Activated T-helper 1 cell treated with anti-CD3 and anti-CD28 coated beads, Interleukin-12 subunit alpha, Interleukin-12 subunit beta, Interleukin-2, Interleukin-4 antibody, amounts not matched to agents 30 ng/mL and 10 ng/mL and 1 ng/mL, durations not matched to agents 14 hours and 24 hours and 36 hours (primary cell): ENCODE measurements at regions not wholly inside any gene's neighbourhood (a gene's known extent, or its start where the extent isn't known, plus 50 kb on each side); places are given as distances from the start of the nearest gene placed in this dataset.
"Not testable (repeated sequence)": the region's sequence is repeated elsewhere in the genome, so short reads cannot be mapped to it uniquely, and the experiment has no call there.

Experiments used
- DNase-seq: peaks from one replicate; pipeline ENCODE4 v3.0.0; 2021; ENCODE audit warnings: low spot score
- H3K27ac Mint-ChIP-seq: one replicate; pipeline ENCODE4 v1.8.0; 2021; ENCODE audit warnings: mild to moderate bottlenecking, mixed read lengths
- H3K27me3 Mint-ChIP-seq: one replicate; pipeline ENCODE4 v1.8.0; 2022; ENCODE audit warnings: mild to moderate bottlenecking, moderate library complexity, mixed read lengths; ENCODE audit not compliant: insufficient read depth
- H3K36me3 Mint-ChIP-seq: one replicate; pipeline ENCODE4 v1.8.0; 2021; ENCODE audit warnings: low read depth, mixed read lengths
- H3K4me1 Mint-ChIP-seq: one replicate; pipeline ENCODE4 v1.8.0; 2021; ENCODE audit warnings: low read depth, mixed read lengths
- H3K4me3 Mint-ChIP-seq: one replicate; pipeline ENCODE4 v1.8.0; 2021; ENCODE audit warnings: mild to moderate bottlenecking, moderate library complexity, mixed read lengths
- H3K9me3 Mint-ChIP-seq: one replicate; pipeline ENCODE4 v1.8.0; 2021; ENCODE audit warnings: mixed read lengths
- intact Hi-C: fragments of 100-400 bp; cut with micrococcal nuclease; formaldehyde crosslinking; loops from one replicate; pipeline ENCODE4 v1.15.1; 2024

GRCh38 chr15:84155792-84156587, 79.6 kb upstream of the GOLGA6L4 start:
- DNase-seq, H3K4me3 Mint-ChIP-seq, H3K4me1 Mint-ChIP-seq, H3K27ac Mint-ChIP-seq, H3K36me3 Mint-ChIP-seq, intact Hi-C loops, H3K9me3 Mint-ChIP-seq, H3K27me3 Mint-ChIP-seq: not testable (repeated sequence)

GRCh38 chr15:84156588-84156840, 79.1 kb upstream of the GOLGA6L4 start:
- DNase-seq, H3K9me3 Mint-ChIP-seq, H3K4me1 Mint-ChIP-seq, H3K4me3 Mint-ChIP-seq, H3K36me3 Mint-ChIP-seq, H3K27me3 Mint-ChIP-seq, H3K27ac Mint-ChIP-seq, intact Hi-C loops: not testable (repeated sequence)

GRCh38 chr15:84157056-84157632, 78.4 kb upstream of the GOLGA6L4 start:
- H3K36me3 Mint-ChIP-seq, H3K9me3 Mint-ChIP-seq, intact Hi-C loops, H3K4me3 Mint-ChIP-seq, DNase-seq, H3K27ac Mint-ChIP-seq, H3K27me3 Mint-ChIP-seq, H3K4me1 Mint-ChIP-seq: not testable (repeated sequence)

- intact Hi-C loops, DNase-seq, H3K9me3 Mint-ChIP-seq, H3K36me3 Mint-ChIP-seq, H3K4me3 Mint-ChIP-seq, H3K4me1 Mint-ChIP-seq, H3K27me3 Mint-ChIP-seq, H3K27ac Mint-ChIP-seq: not testable (repeated sequence)
Observed at GRCh38 chr15:84157857-84158256, 77.7 kb upstream of the GOLGA6L4 start.

GRCh38 chr15:84159346-84160269, 76.0 kb upstream of the GOLGA6L4 start:
- H3K4me3 Mint-ChIP-seq, H3K27me3 Mint-ChIP-seq, H3K36me3 Mint-ChIP-seq, DNase-seq, H3K4me1 Mint-ChIP-seq, H3K27ac Mint-ChIP-seq, H3K9me3 Mint-ChIP-seq, intact Hi-C loops: not testable (repeated sequence)

GRCh38 chr15:84164423-84165292, 70.9 kb upstream of the GOLGA6L4 start:
- H3K4me3 Mint-ChIP-seq, H3K27ac Mint-ChIP-seq, DNase-seq, intact Hi-C loops, H3K4me1 Mint-ChIP-seq, H3K27me3 Mint-ChIP-seq, H3K9me3 Mint-ChIP-seq, H3K36me3 Mint-ChIP-seq: not testable (repeated sequence)

GRCh38 chr15:84170029-84170428, 65.5 kb upstream of the GOLGA6L4 start:
- H3K4me3 Mint-ChIP-seq, H3K27ac Mint-ChIP-seq, H3K9me3 Mint-ChIP-seq, H3K36me3 Mint-ChIP-seq, H3K4me1 Mint-ChIP-seq, intact Hi-C loops, DNase-seq, H3K27me3 Mint-ChIP-seq: not testable (repeated sequence)

GRCh38 chr15:84173231-84173610, 62.4 kb upstream of the GOLGA6L4 start:
- H3K4me3 Mint-ChIP-seq, H3K36me3 Mint-ChIP-seq, H3K9me3 Mint-ChIP-seq, H3K27ac Mint-ChIP-seq, H3K4me1 Mint-ChIP-seq, DNase-seq, H3K27me3 Mint-ChIP-seq, intact Hi-C loops: not testable (repeated sequence)
